H9 (cell line): ENCODE measurements at regions not wholly inside any gene's neighbourhood (a gene's known extent, or its start where the extent isn't known, plus 50 kb on each side); places are given as distances from the start of the nearest gene placed in this dataset.

Source experiments
- DNase-seq: peaks from one replicate; pipeline ENCODE4 v3.0.0-alpha.2; 2017
- H2AFZ ChIP-seq: one replicate; pipeline ENCODE4 v1.6.1; 2013; ENCODE audit warnings: mild to moderate bottlenecking, low read length, control low read depth, moderate library complexity
- H2AK5ac ChIP-seq: 2 replicates; pipeline ENCODE4 v1.6.1; 2013; ENCODE audit warnings: low read length, control low read depth, mixed read lengths; ENCODE audit not compliant: insufficient read length
- H2BK120ac ChIP-seq: one replicate; pipeline ENCODE4 v1.6.1; 2013; ENCODE audit warnings: low read depth, mild to moderate bottlenecking, low read length, control low read depth, inconsistent platforms; ENCODE audit not compliant: poor library complexity, severe bottlenecking
- H2BK12ac ChIP-seq: 2 replicates; pipeline ENCODE4 v1.6.1; 2013; ENCODE audit warnings: low read length, control low read depth, mixed read lengths, low read depth; ENCODE audit not compliant: insufficient read length
- H2BK15ac ChIP-seq: 2 replicates; pipeline ENCODE4 v1.6.1; 2013; ENCODE audit warnings: low read depth, low read length, control low read depth
- H2BK20ac ChIP-seq: one replicate; pipeline ENCODE4 v1.6.1; 2013; ENCODE audit warnings: low read depth, mild to moderate bottlenecking, low read length, control low read depth, inconsistent platforms; ENCODE audit not compliant: poor library complexity, severe bottlenecking
- H2BK5ac ChIP-seq: 2 replicates; pipeline ENCODE4 v1.6.1; 2013; ENCODE audit warnings: low read length, control low read depth, mixed read lengths; ENCODE audit not compliant: insufficient read length
- H3K14ac ChIP-seq: 2 replicates; pipeline ENCODE4 v1.6.1; 2013; ENCODE audit warnings: low read length, control low read depth; ENCODE audit not compliant: insufficient read depth
- H3K18ac ChIP-seq: 2 replicates; pipeline ENCODE4 v1.6.1; 2013; ENCODE audit warnings: low read depth, mild to moderate bottlenecking, mixed read lengths, low read length, control low read depth; ENCODE audit not compliant: insufficient read length
- H3K23ac ChIP-seq: 2 replicates; pipeline ENCODE4 v1.6.1; 2013; ENCODE audit warnings: low read length, control low read depth, mixed read lengths, low read depth; ENCODE audit not compliant: insufficient read length
- H3K23me2 ChIP-seq: 2 replicates; pipeline ENCODE4 v1.6.1; 2013; ENCODE audit warnings: low read depth, mild to moderate bottlenecking, mixed read lengths, low read length, control low read depth; ENCODE audit not compliant: insufficient read length, poor library complexity, severe bottlenecking
- H3K27ac ChIP-seq: 2 replicates; pipeline ENCODE4 v1.5.1; 2013; ENCODE audit warnings: low read length, control low read depth, mixed read lengths, low read depth; ENCODE audit not compliant: insufficient read length
- H3K27me3 ChIP-seq: 2 replicates; pipeline ENCODE4 v1.6.1; 2013; ENCODE audit warnings: low read length, control low read depth, inconsistent platforms; ENCODE audit not compliant: insufficient read depth
- H3K4ac ChIP-seq: 2 replicates; pipeline ENCODE4 v1.6.1; 2013; ENCODE audit warnings: low read depth, mild to moderate bottlenecking, control low read depth, inconsistent platforms, low read length, moderate library complexity
- H3K4me1 ChIP-seq: 2 replicates; pipeline ENCODE4 v1.6.1; 2013; ENCODE audit warnings: low read length, control low read depth, inconsistent platforms; ENCODE audit not compliant: insufficient read depth
- H3K4me2 ChIP-seq: 2 replicates; pipeline ENCODE4 v1.6.1; 2013; ENCODE audit warnings: low read length, control low read depth, mixed read lengths; ENCODE audit not compliant: insufficient read length, insufficient read depth
- H3K56ac ChIP-seq: 2 replicates; pipeline ENCODE4 v1.6.1; 2013; ENCODE audit warnings: low read depth, mild to moderate bottlenecking, mixed read lengths, low read length, control low read depth; ENCODE audit not compliant: insufficient read length
- H3K79me1 ChIP-seq: 2 replicates; pipeline ENCODE4 v1.6.1; 2013; ENCODE audit warnings: low read depth, mild to moderate bottlenecking, moderate library complexity, low read length, control low read depth, inconsistent platforms; ENCODE audit not compliant: insufficient read depth, poor library complexity, severe bottlenecking
- H3K79me2 ChIP-seq: 2 replicates; pipeline ENCODE4 v1.6.1; 2013; ENCODE audit warnings: low read length, control low read depth, inconsistent platforms; ENCODE audit not compliant: insufficient read depth
- H3K9ac ChIP-seq: 2 replicates; pipeline ENCODE4 v1.6.1; 2013; ENCODE audit warnings: low read length, control low read depth, mixed read lengths; ENCODE audit not compliant: insufficient read length; ENCODE audit errors: extremely low read depth
- H3K9me3 ChIP-seq: one replicate; pipeline ENCODE4 v1.6.1; 2013; ENCODE audit warnings: low read depth, low read length, inconsistent platforms; ENCODE audit not compliant: control insufficient read depth
- H3T11ph ChIP-seq: one replicate; pipeline ENCODE4 v1.6.1; 2013; ENCODE audit warnings: mild to moderate bottlenecking, low read length, control low read depth, inconsistent platforms
- H4K20me1 ChIP-seq: one replicate; pipeline ENCODE4 v1.6.1; 2013; ENCODE audit not compliant: control insufficient read depth, insufficient read length, insufficient read depth
- H4K5ac ChIP-seq: 2 replicates; pipeline ENCODE4 v1.6.1; 2013; ENCODE audit warnings: low read depth, mild to moderate bottlenecking, mixed read lengths, low read length, control low read depth; ENCODE audit not compliant: insufficient read length
- H4K8ac ChIP-seq: replicated peaks from 2 replicates; pipeline ENCODE4 v1.6.1; 2013; ENCODE audit warnings: low read length, control low read depth, mixed read lengths, low read depth; ENCODE audit not compliant: insufficient read length
- H4K91ac ChIP-seq: 2 replicates; pipeline ENCODE4 v1.6.1; 2013; ENCODE audit warnings: low read depth, mild to moderate bottlenecking, moderate library complexity, mixed read lengths, low read length, control low read depth; ENCODE audit not compliant: insufficient read length
- H3K27ac Mint-ChIP-seq, 3 experiments: 2 replicates in 2 of 3; 3 replicates in 1 of 3; pipeline ENCODE4 v1.8.0; 2020 to 2021; ENCODE audit warnings: mixed read lengths in 3 of 3, mild to moderate bottlenecking in 1 of 3, moderate library complexity in 1 of 3
- H3K27me3 Mint-ChIP-seq: 2 replicates; pipeline ENCODE4 v1.8.0; 2021; ENCODE audit warnings: low read depth, mild to moderate bottlenecking, moderate library complexity, mixed read lengths
- H3K36me3 Mint-ChIP-seq, 3 experiments: 2 replicates in 2 of 3; 3 replicates in 1 of 3; pipeline ENCODE4 v1.8.0; 2020 to 2021; ENCODE audit warnings: low read depth in 3 of 3, mixed read lengths in 3 of 3; ENCODE audit not compliant: insufficient read depth in 1 of 3
- H3K4me1 Mint-ChIP-seq, 2 experiments: 2 replicates each; pipeline ENCODE4 v1.8.0; 2020; ENCODE audit warnings: mixed read lengths in 2 of 2
- H3K4me3 Mint-ChIP-seq, 2 experiments: 2 replicates in 1 of 2; 3 replicates in 1 of 2; pipeline ENCODE4 v1.8.0; 2020 to 2021; ENCODE audit warnings: mild to moderate bottlenecking in 2 of 2, mixed read lengths in 2 of 2, moderate library complexity in 1 of 2
- H3K9me3 Mint-ChIP-seq, 2 experiments: 2 replicates in 1 of 2; 3 replicates in 1 of 2; pipeline ENCODE4 v1.8.0; 2020; ENCODE audit warnings: mild to moderate bottlenecking in 2 of 2, mixed read lengths in 2 of 2, moderate library complexity in 1 of 2
- CTCF ChIP-seq: fragments of 200-600 bp; sonication (generic); conservative IDR thresholded peaks from 3 replicates; pipeline ENCODE4 v1.8.0; 2021; ENCODE audit warnings: antibody characterized with exemption, mild to moderate bottlenecking
- WGBS: extraction: QIAGEN DNeasy Blood & Tissue Kit; methylation state at CpG from one replicate; pipeline ENCODE4 v1.1.7; 2013; ENCODE audit warnings: missing lambda C conversion rate, low lambda C conversion rate, mixed read lengths; ENCODE audit not compliant: insufficient read length; ENCODE audit errors: extremely low coverage; 5-methylcytosine and 5-hydroxymethylcytosine counted together

- WGBS: no CpG with 5 or more reads among the region's 7 CpGs
- no peak overlapping the region for H3K9ac ChIP-seq
- no peaks in the 10 kb centered on the region for H3K9me3 ChIP-seq
- Mint-ChIP-seq H3K27me3 (no peaks in the 10 kb centered on the region; the same call in 1 of the 2 replicates), H3K36me3 (no peaks in the 10 kb centered on the region), H3K4me1 (peaks cover 8 to 10% of the 10 kb centered on the region in 2 experiments), H3K4me3 (no peak overlapping the region), H3K27ac (no peak overlapping the region), H3K9me3 (peaks cover 0 to 3% of the 10 kb centered on the region in 2 experiments; a peak in 2 of 5 replicates)
- no peak overlapping the region for H4K91ac ChIP-seq
- H2BK120ac ChIP-seq: no peak overlapping the region
- no peaks in the 10 kb centered on the region for H3K27me3 ChIP-seq
- H3K4ac ChIP-seq: no peak overlapping the region
- no peak overlapping the region for H3K56ac ChIP-seq
- no peak overlapping the region for H2AK5ac ChIP-seq
- no peak overlapping the region for H3K14ac ChIP-seq
- TF ChIP-seq CTCF: no peak
- no peak overlapping the region for H3K4me2 ChIP-seq
- no peak overlapping the region for H2AFZ ChIP-seq
- peaks cover 3% of the 10 kb centered on the region; the same call in 1 of the 2 replicates for H3K4me1 ChIP-seq
- H2BK5ac ChIP-seq: no peak overlapping the region
- no peak overlapping the region for H3K27ac ChIP-seq
- H2BK20ac ChIP-seq: no peak overlapping the region
- no peak overlapping the region for H4K5ac ChIP-seq
- H2BK15ac ChIP-seq: no peak overlapping the region
- H3K79me2 ChIP-seq: no peaks in the 10 kb centered on the region
- H2BK12ac ChIP-seq: no peak overlapping the region
- H4K20me1 ChIP-seq: no peaks in the 10 kb centered on the region
- no peak overlapping the region for H3K23ac ChIP-seq
- no peak overlapping the region for H4K8ac ChIP-seq
- no peaks in the 10 kb centered on the region for H3K79me1 ChIP-seq
- H3K23me2 ChIP-seq: no peaks in the 10 kb centered on the region
- H3K18ac ChIP-seq: no peak overlapping the region
- H3T11ph ChIP-seq: no peak overlapping the region
- DNase-seq: no peak
These were observed 737.1 kb upstream of the AUTS2 start for GRCh38 chr7:68861171-68861570.
